HG02973 (cell line): ENCODE measurements at regions not wholly inside any gene's neighbourhood (a gene's known extent, or its start where the extent isn't known, plus 50 kb on each side); places are given as distances from the start of the nearest gene placed in this dataset.
"Not testable (repeated sequence)": the region's sequence is repeated elsewhere in the genome, so short reads cannot be mapped to it uniquely, and the experiment has no call there.

ENCODE experiments used
- ATAC-seq: cut with Tn5 transposase; IDR thresholded peaks from one replicate; pipeline ENCODE4 v1.9.1; 2021; ENCODE audit warnings: moderate library complexity; ENCODE audit not compliant: unreplicated experiment

DNA sequence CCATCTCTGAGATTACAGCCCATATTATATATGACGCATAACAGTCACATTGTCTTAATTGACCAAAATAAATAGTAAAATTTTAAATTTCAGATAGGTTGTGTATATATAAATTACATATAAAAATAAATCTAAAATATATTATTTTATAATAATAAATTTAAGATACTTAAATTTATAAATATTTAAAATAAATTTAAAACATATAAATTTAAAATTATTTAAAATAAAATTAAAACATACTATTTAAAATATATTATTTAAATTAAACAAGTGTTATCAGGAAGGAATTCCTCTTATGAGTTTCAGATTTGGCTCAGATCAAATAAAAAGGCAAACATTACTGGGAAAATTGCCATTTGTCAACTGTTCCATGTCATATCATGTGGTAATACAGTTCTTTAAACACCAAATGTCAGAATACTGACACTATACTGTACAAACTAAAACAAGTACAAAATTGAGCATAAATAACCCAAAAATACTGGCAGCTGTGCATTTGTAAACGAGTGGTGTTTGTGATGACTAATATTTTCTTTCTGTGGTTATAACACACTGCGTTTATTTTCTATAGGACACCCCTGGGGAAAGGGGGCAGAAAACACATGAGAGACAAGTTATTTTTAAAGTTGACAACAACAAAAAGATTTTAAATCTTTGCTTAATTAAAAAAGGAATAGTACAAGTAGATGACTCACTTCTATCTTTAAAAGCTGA, 71.3 kb upstream of the DGKB start:
- ATAC-seq = no peak

DNA sequence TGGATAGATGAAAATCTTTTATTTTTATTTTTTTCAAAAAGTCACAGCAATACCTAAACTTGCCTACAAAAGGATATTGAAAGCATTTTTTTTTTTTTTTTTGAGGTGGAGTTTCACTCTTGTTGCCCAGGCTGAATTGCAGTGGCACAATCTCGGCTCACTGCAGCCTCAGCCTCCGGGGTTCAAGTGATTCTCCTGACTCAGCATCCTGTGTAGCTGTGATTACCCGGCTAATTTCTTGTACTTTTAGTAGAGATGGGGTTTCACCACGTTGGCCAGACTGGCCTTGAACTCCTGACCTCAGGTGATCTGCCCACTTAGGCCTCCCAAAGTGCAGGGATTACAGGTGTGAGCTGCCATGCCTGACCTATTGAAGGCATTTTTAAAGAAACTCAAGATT, 69.1 kb upstream of the DGKB start:
- not testable (repeated sequence) for ATAC-seq

DNA sequence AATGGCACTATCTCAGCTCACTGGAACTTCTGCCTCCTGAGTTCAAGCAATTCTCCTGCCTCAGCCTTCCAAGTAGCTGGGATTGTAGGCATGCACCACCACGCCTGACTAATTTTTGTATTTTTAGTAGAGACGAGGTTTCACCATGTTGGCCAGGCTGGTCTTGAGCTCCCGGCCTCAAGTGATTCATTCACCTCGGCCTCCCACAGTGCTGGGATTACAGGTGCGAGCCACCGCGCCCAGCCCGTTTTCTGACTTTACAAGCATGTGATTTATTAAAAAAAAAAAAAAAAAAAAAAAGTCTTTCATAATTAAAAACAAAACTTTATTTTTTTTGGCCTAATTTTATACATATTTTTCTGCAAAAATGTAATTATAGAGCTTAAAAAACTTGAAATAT, 64.8 kb upstream of the DGKB start:
- ATAC-seq = not testable (repeated sequence)

DNA sequence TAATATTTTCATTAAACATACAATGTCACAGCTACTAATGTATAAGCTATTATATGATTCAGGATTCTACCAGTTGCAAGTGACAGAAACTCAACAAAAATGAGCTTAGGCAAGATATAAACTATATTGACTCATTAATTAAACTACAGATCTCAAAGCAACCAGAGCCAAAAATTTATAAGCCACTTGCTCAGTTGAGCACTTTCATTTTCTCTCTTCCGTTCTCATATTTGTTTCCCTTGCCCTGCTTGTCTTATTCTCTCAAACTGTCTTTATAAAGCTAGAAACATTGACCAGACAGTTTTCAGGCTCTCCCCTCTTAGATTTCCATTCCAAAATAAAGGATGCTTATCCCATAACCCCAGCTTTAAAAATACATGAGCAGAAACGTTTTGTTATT, 60.2 kb upstream of the DGKB start:
- no peak for ATAC-seq

DNA sequence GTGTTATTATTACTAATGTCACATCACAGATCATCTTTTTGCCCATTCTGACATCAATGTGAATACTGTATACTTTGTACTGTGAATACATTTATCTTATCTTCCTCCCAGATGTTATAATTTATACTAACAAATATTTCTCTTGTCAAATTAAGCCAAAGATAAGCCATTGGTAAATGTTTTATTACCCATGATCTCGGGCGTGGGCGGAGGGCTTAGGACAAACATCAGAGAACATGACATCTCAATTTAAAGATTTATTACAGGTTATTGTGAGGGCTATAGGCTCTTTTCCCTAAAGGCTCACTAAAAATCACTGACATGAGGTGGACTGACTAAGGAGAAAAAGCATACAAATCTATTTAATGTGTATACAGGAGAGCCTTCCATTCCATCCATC, 58.2 kb upstream of the DGKB start:
- no peak for ATAC-seq

DNA sequence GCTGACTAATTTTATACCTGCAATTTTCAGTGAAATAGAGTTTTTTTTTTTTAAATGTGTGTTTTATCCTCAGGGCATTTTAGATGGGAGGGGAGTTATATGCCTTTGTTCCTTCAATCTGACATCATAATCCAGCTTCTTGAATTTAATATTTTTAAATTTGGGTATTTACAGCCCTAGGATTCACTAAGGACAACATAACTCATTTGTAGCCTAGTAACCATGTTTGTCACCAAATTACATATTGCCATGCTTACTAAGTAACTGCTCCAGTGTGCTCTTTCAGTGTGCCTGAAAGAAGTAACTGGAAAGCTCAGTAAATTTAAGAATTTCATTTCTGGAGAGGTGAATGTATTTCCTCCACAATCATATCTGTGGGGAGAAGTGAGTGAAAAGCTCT, 56.8 kb upstream of the DGKB start:
- ATAC-seq = no peak

DNA sequence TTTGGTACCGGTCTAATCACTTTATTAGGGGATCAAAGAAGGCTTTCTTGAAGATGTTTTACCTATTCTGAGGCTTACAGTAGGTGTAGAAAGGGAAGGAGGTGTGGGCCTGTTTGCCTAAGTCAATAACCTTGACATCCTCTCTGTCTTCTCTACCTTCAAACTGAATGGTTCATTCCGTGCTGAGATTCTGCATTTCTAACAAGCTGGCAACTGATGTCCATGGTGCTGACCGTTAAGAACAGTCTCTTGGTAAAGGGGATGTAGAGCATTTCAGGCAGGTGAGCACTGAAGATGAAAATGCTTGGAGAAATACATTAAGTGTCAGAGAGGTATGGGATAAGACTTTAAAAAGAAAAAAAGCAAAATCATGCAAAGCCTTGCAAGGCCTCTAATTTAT, 51.5 kb upstream of the DGKB start:
- ATAC-seq = no peak
